WTC11 (cell line): ENCODE measurements at regions not wholly inside any gene's neighbourhood (a gene's known extent, or its start where the extent isn't known, plus 50 kb on each side); places are given as distances from the start of the nearest gene placed in this dataset.

Experiments used
- ATAC-seq: fragments of 200-7000 bp; cut with Tn5 transposase; 2 replicates; pipeline ENCODE4 v1.10.0; 2021; ENCODE audit warnings: mild to moderate bottlenecking, moderate library complexity
- CTCF ChIA-PET: fragments of 300-600 bp; sonication (Branson Sonifier 250); formaldehyde crosslinking; loops from one replicate; lab custom pipeline; 2021; ENCODE audit warnings: antibody characterized with exemption; lab: Charles Lee
- POLR2A ChIA-PET: fragments of 350-600 bp; sonication (Branson Sonifier 250); formaldehyde crosslinking; loops from one replicate; lab custom pipeline; 2021; ENCODE audit warnings: antibody characterized with exemption; lab: Charles Lee
- DNase-seq: peaks from one replicate; pipeline ENCODE4 v3.0.0; 2021; ENCODE audit warnings: low spot score
- H3K27ac Mint-ChIP-seq: 2 replicates; pipeline ENCODE4 v1.8.0; 2021; ENCODE audit warnings: mixed read lengths
- H3K27me3 Mint-ChIP-seq: 2 replicates; pipeline ENCODE4 v1.8.0; 2021; ENCODE audit warnings: low read depth, mild to moderate bottlenecking, moderate library complexity, mixed read lengths
- H3K36me3 Mint-ChIP-seq: 2 replicates; pipeline ENCODE4 v1.8.0; 2021; ENCODE audit warnings: mixed read lengths
- H3K4me1 Mint-ChIP-seq: 2 replicates; pipeline ENCODE4 v1.8.0; 2022; ENCODE audit warnings: mixed read lengths
- H3K4me3 Mint-ChIP-seq: 2 replicates; pipeline ENCODE4 v1.8.0; 2021; ENCODE audit warnings: mild to moderate bottlenecking, moderate library complexity, mixed read lengths
- H3K9me3 Mint-ChIP-seq: 2 replicates; pipeline ENCODE4 v1.8.0; 2021; ENCODE audit warnings: mixed read lengths
- ATF3 ChIP-seq: sonication (generic); formaldehyde crosslinking; conservative IDR thresholded peaks from 2 replicates; pipeline ENCODE4 v1.8.1; 2022; ENCODE audit warnings: mild to moderate bottlenecking, missing genetic modification reagents
- ELF4 ChIP-seq: sonication (generic); formaldehyde crosslinking; IDR thresholded peaks from 2 replicates; pipeline ENCODE4 v1.8.1; 2022; ENCODE audit warnings: low read depth, mild to moderate bottlenecking, moderate library complexity, missing genetic modification reagents
- HMGXB4 ChIP-seq: sonication (generic); formaldehyde crosslinking; IDR thresholded peaks from 2 replicates; pipeline ENCODE4 v1.8.1; 2023; ENCODE audit warnings: mild to moderate bottlenecking, moderate library complexity, missing genetic modification reagents
- IRF2 ChIP-seq: sonication (generic); formaldehyde crosslinking; IDR thresholded peaks from 2 replicates; pipeline ENCODE4 v1.8.0; 2022; ENCODE audit warnings: low read depth, missing genetic modification reagents, borderline replicate concordance
- MLX ChIP-seq: sonication (generic); formaldehyde crosslinking; IDR thresholded peaks from 2 replicates; pipeline ENCODE4 v1.8.1; 2023; ENCODE audit warnings: mild to moderate bottlenecking, missing genetic modification reagents, moderate library complexity
- MXD4 ChIP-seq: fragments of 250-450 bp; sonication (Bioruptor Pico); IDR thresholded peaks from 2 replicates; pipeline ENCODE4 v1.8.0; 2021; ENCODE audit warnings: mild to moderate bottlenecking, moderate library complexity, borderline replicate concordance
- NFATC4 ChIP-seq: fragments of 250-450 bp; sonication (Bioruptor Pico); IDR thresholded peaks from 2 replicates; pipeline ENCODE4 v1.9.0; 2021; ENCODE audit warnings: mild to moderate bottlenecking
- NR2C2 ChIP-seq: sonication (generic); formaldehyde crosslinking; IDR thresholded peaks from 2 replicates; pipeline ENCODE4 v1.8.0; 2022; ENCODE audit warnings: mild to moderate bottlenecking, missing genetic modification reagents
- RELA ChIP-seq: sonication (generic); formaldehyde crosslinking; IDR thresholded peaks from 2 replicates; pipeline ENCODE4 v1.8.1; 2022; ENCODE audit warnings: missing genetic modification reagents, mild to moderate bottlenecking, borderline replicate concordance
- SMAD3 ChIP-seq: sonication (generic); formaldehyde crosslinking; IDR thresholded peaks from 2 replicates; pipeline ENCODE4 v1.8.0; 2022; ENCODE audit warnings: missing genetic modification reagents, mild to moderate bottlenecking, borderline replicate concordance
- SOX15 ChIP-seq: fragments of 250-450 bp; sonication (Bioruptor Pico); IDR thresholded peaks from 2 replicates; pipeline ENCODE4 v1.9.0; 2021; ENCODE audit warnings: mild to moderate bottlenecking
- TCF7 ChIP-seq: sonication (generic); formaldehyde crosslinking; IDR thresholded peaks from 2 replicates; pipeline ENCODE4 v1.8.0; 2022; ENCODE audit warnings: mild to moderate bottlenecking, low read depth, missing genetic modification reagents, moderate library complexity
- TEAD1 ChIP-seq: sonication (generic); formaldehyde crosslinking; IDR thresholded peaks from 2 replicates; pipeline ENCODE4 v1.8.0; 2022; ENCODE audit warnings: mild to moderate bottlenecking, missing genetic modification reagents
- USF1 ChIP-seq: sonication (generic); formaldehyde crosslinking; IDR thresholded peaks from 2 replicates; pipeline ENCODE4 v1.8.0; 2022; ENCODE audit warnings: mild to moderate bottlenecking, missing genetic modification reagents
- ZNF317 ChIP-seq: sonication (generic); formaldehyde crosslinking; IDR thresholded peaks from 2 replicates; pipeline ENCODE4 v1.8.1; 2023; ENCODE audit warnings: low read depth, mild to moderate bottlenecking, moderate library complexity, missing genetic modification reagents, borderline replicate concordance
- ZNF396 ChIP-seq: fragments of 250-450 bp; sonication (Bioruptor Pico); IDR thresholded peaks from 2 replicates; pipeline ENCODE4 v1.8.0; 2021; ENCODE audit warnings: mild to moderate bottlenecking, moderate library complexity, borderline replicate concordance
- ZNF671 ChIP-seq: fragments of 250-450 bp; sonication (Bioruptor Pico); IDR thresholded peaks from 2 replicates; pipeline ENCODE4 v1.8.0; 2021; ENCODE audit warnings: mild to moderate bottlenecking
- TF ChIP-seq, protein P1 (sequence below): sonication (generic); formaldehyde crosslinking; IDR thresholded peaks from 2 replicates; pipeline ENCODE4 v1.8.0; 2022; ENCODE audit warnings: mild to moderate bottlenecking, missing genetic modification reagents
- TF ChIP-seq, protein P2 (sequence below): sonication (generic); formaldehyde crosslinking; IDR thresholded peaks from 2 replicates; pipeline ENCODE4 v1.8.1; 2022; ENCODE audit warnings: low read depth, missing genetic modification reagents, borderline replicate concordance
- TF ChIP-seq, protein P3 (sequence below): sonication (generic); formaldehyde crosslinking; IDR thresholded peaks from 2 replicates; pipeline ENCODE4 v1.8.0; 2023; ENCODE audit warnings: missing genetic modification reagents, mild to moderate bottlenecking, borderline replicate concordance

DNA sequence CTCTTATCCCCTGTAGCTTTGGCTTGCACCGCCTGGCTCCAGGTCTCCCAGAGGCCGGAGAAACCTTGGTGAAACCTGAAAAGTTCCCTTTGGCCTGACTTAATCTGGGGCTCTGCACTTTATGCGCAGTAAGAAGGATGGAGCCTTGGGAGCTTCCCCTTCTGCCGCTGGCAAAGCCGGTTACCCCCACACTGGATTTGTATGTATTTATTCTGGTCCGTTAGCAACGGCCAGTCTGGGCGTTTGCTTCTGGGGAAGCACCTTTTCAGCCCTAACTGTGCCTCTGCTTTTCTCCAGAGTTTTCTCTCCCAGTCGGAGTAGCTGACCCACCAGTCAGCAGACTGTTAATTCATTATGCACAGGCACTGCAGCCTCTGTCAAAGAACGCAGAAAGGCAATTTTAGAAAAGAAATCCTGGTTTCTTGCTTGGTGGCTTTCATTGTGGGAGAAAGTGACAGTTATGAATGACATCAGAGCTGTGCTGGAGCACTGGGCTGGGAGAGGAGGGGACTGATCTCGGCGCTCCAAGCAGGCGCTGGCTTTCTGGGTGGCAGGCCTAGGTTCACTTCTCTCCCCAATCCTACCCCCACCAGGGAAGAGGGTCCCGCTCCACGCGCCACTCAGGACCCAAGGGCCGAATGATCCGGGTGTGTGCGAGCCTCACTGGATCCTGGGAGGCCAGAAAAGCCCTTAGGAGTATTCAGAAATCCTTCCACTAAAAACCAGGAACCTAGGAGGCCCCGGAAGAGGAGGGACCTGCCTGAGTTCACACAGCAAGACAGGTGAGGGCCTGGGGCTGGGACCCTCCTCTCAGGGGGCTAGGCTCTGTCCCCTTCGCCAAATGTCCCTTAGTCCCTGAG lies 70.2 kb downstream of the RTL6 start:
- ChIA-PET POLR2A (no interaction called here), CTCF (interaction anchor here (1.1 to 1.5 kb wide), 2 partner anchors 17 to 198 kb away, joined by 3 read pairs; no protein-coding TSS in a partner anchor)
- no peak for ATAC-seq
- H3K4me1 Mint-ChIP-seq, result peaks cover 15% of the 10 kb centered on the region
- H3K36me3 Mint-ChIP-seq, result no peaks in the 10 kb centered on the region
- DNase-seq, result no peak
- TF ChIP-seq MXD4 (CRISPR knock-in tag), result no peak
- TF ChIP-seq, protein P1, sequence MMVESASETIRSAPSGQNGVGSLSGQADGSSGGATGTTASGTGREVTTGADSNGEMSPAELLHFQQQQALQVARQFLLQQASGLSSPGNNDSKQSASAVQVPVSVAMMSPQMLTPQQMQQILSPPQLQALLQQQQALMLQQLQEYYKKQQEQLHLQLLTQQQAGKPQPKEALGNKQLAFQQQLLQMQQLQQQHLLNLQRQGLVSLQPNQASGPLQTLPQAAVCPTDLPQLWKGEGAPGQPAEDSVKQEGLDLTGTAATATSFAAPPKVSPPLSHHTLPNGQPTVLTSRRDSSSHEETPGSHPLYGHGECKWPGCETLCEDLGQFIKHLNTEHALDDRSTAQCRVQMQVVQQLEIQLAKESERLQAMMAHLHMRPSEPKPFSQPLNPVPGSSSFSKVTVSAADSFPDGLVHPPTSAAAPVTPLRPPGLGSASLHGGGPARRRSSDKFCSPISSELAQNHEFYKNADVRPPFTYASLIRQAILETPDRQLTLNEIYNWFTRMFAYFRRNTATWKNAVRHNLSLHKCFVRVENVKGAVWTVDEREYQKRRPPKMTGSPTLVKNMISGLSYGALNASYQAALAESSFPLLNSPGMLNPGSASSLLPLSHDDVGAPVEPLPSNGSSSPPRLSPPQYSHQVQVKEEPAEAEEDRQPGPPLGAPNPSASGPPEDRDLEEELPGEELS (CRISPR knock-in tag), result no peak
- TF ChIP-seq TEAD1 (CRISPR knock-in tag), result no peak
- TF ChIP-seq TCF7 (CRISPR knock-in tag), result no peak
- no peak for TF ChIP-seq ZNF317 (CRISPR knock-in tag)
- TF ChIP-seq HMGXB4, result no peak
- TF ChIP-seq SMAD3, result no peak
- TF ChIP-seq SOX15 (CRISPR knock-in tag), result no peak
- TF ChIP-seq ATF3 (CRISPR knock-in tag), result no peak
- TF ChIP-seq NR2C2 (CRISPR knock-in tag), result no peak
- TF ChIP-seq USF1 (CRISPR knock-in tag), result no peak
- no peak for TF ChIP-seq ZNF396 (CRISPR knock-in tag)
- TF ChIP-seq, protein P2, sequence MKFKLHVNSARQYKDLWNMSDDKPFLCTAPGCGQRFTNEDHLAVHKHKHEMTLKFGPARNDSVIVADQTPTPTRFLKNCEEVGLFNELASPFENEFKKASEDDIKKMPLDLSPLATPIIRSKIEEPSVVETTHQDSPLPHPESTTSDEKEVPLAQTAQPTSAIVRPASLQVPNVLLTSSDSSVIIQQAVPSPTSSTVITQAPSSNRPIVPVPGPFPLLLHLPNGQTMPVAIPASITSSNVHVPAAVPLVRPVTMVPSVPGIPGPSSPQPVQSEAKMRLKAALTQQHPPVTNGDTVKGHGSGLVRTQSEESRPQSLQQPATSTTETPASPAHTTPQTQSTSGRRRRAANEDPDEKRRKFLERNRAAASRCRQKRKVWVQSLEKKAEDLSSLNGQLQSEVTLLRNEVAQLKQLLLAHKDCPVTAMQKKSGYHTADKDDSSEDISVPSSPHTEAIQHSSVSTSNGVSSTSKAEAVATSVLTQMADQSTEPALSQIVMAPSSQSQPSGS (CRISPR knock-in tag), result no peak
- no peak for TF ChIP-seq ZNF671
- TF ChIP-seq ELF4 (CRISPR knock-in tag), result no peak
- TF ChIP-seq RELA (CRISPR knock-in tag), result no peak
- TF ChIP-seq MLX (CRISPR knock-in tag), result no peak
- no peak for TF ChIP-seq NFATC4 (CRISPR knock-in tag)
- TF ChIP-seq, protein P3, sequence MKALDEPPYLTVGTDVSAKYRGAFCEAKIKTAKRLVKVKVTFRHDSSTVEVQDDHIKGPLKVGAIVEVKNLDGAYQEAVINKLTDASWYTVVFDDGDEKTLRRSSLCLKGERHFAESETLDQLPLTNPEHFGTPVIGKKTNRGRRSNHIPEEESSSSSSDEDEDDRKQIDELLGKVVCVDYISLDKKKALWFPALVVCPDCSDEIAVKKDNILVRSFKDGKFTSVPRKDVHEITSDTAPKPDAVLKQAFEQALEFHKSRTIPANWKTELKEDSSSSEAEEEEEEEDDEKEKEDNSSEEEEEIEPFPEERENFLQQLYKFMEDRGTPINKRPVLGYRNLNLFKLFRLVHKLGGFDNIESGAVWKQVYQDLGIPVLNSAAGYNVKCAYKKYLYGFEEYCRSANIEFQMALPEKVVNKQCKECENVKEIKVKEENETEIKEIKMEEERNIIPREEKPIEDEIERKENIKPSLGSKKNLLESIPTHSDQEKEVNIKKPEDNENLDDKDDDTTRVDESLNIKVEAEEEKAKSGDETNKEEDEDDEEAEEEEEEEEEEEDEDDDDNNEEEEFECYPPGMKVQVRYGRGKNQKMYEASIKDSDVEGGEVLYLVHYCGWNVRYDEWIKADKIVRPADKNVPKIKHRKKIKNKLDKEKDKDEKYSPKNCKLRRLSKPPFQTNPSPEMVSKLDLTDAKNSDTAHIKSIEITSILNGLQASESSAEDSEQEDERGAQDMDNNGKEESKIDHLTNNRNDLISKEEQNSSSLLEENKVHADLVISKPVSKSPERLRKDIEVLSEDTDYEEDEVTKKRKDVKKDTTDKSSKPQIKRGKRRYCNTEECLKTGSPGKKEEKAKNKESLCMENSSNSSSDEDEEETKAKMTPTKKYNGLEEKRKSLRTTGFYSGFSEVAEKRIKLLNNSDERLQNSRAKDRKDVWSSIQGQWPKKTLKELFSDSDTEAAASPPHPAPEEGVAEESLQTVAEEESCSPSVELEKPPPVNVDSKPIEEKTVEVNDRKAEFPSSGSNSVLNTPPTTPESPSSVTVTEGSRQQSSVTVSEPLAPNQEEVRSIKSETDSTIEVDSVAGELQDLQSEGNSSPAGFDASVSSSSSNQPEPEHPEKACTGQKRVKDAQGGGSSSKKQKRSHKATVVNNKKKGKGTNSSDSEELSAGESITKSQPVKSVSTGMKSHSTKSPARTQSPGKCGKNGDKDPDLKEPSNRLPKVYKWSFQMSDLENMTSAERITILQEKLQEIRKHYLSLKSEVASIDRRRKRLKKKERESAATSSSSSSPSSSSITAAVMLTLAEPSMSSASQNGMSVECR, result no peak
- TF ChIP-seq IRF2, result no peak
- no peaks in the 10 kb centered on the region for H3K9me3 Mint-ChIP-seq
- no peak overlapping the region for H3K27ac Mint-ChIP-seq
- H3K4me3 Mint-ChIP-seq, result no peak overlapping the region
- no peaks in the 10 kb centered on the region for H3K27me3 Mint-ChIP-seq
